SH-SY5Y (cell line): ENCODE measurements at regions not wholly inside any gene's neighbourhood (a gene's known extent, or its start where the extent isn't known, plus 50 kb on each side); places are given as distances from the start of the nearest gene placed in this dataset.

Experiments
- GATA2 ChIP-seq: IDR thresholded peaks from 2 replicates; pipeline ENCODE4 v1.6.1; 2011; ENCODE audit warnings: mild to moderate bottlenecking, low read depth, low read length
- GATA3 ChIP-seq: IDR thresholded peaks from 2 replicates; pipeline ENCODE4 v1.6.1; 2011; ENCODE audit warnings: low read depth, mild to moderate bottlenecking, low read length, moderate library complexity

GRCh38 chr3:106913966-106914365 lies 463.3 kb upstream of the CCDC54 start:
- no peak for TF ChIP-seq GATA3
- TF ChIP-seq GATA2 = no peak

DNA sequence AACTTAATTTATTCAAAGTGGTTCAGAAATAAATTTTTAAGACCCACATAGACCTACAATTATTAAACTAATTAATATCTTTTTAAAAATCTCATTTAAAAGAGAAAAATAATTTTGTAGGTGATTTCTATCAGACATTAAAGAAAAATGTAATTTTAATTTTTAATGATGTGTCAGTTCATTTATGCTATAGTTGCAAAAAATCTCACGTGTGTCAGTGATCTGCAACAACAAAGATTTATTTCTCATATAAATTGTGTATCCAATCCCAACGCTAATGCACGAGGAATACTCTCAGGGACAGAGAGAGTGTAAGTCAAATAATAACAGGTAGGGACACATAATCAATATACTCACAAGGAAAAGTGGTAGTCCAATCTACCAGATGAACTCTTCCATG lies 456.6 kb upstream of the CCDC54 start:
- TF ChIP-seq GATA3 (no peak), GATA2 (no peak)

DNA sequence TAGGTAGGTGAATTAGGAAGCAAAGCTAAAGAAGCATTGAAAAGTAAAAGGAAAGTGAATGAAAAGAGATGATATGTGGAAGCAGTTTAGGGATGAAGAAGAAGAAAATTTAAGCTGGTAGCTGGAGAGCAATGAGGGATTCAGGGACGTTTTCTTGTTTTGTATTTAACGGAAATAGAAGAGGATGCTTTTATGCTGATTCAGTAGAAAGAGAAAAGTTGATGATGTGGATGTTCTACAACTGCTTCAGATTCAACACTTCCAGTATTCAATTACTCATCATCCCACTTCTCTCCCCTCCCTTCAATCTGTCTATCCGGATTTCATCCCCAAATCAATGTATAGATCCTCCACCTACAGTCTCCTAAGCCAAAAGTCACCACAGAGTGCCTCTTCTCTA lies 448.2 kb upstream of the CCDC54 start:
- no peak for TF ChIP-seq GATA3

- TF ChIP-seq GATA3 (no peak), GATA2 (no peak)
Observed at GRCh38 chr3:106930086-106930485, 447.2 kb upstream of the CCDC54 start.

GRCh38 chr3:106931904-106932303 lies 445.3 kb upstream of the CCDC54 start:
- TF ChIP-seq GATA3 = no peak
- TF ChIP-seq GATA2 = no peak

DNA sequence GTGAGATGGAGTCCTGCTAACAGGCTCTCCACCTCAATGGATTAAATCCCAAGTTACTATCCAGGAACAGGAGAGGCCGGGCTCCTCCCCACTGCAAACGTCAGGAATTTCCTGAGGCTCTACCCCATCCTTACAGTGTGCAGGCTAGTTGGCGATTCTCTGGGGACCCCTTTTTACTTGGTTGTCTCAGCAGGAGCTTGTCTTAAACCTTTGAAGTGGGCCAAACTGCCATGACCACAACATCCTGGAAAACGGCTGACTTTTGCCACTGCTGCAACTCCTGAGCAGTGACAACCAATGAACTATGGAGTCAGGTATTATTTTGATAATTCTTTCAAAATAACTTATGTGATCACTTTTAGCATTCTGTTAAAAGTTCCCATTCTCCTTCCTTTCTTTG lies 440.9 kb upstream of the CCDC54 start:
- no peak for TF ChIP-seq GATA2
- no peak for TF ChIP-seq GATA3

DNA sequence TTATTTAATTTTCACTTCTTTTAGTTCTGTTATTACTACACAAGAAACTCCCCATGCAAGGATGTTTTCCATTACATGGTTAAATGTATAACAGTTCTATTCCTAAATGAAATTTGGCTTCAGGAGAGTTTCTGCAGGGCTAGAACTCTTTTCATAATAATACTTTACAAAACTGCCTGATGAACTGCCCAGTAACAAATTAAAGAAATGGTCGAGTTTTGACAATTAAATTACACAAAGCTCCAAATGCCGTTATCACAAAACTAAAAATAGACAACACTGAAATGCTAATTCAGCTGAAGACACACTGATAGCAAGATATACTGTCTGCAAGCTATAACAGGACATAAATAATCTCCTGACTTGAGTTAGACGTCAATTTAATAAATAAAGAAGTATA lies 435.2 kb upstream of the CCDC54 start:
- TF ChIP-seq GATA3 (no peak), GATA2 (no peak)

DNA sequence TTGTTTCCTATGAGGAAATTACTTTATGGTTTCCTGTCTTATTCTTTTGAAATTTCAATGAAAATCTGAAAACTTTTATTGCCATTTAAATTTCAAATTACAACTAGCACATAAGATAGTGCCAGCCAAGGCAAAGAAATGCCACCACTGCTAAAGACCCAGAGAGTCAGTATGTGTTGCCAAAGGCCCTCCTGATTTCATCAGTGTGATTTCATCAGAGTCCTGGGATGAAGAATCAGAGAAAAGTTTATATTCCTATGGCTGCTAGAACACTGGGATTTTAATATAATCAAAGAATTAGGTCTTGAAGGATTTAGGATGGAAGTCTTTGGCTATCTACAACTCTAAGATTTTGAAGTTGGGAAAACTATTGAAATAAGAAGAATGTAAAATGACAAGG lies 434.2 kb upstream of the CCDC54 start:
- TF ChIP-seq GATA3 = no peak
- no peak for TF ChIP-seq GATA2

DNA sequence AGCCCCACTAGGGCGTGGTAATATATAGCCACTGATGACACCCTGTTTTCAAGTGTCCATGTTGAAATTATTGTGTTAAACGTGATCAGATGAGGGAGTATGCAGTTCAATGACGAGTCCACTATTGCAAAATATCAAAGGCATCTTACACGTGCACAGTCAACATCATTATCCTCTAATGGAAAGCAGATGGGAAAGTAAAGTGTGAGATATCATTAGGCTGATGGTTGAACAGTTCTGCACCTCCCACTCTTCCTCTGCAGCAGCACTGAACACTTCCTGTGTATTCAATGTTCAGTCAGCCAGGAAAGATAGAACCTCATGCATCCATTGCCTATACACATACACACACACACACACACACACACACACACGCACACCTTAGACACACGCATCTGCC lies 431.8 kb upstream of the CCDC54 start:
- TF ChIP-seq GATA3 (no peak), GATA2 (no peak)

GRCh38 chr3:106946866-106947265 lies 430.4 kb upstream of the CCDC54 start:
- TF ChIP-seq GATA3 (no peak), GATA2 (no peak)

GRCh38 chr3:106957029-106957428 lies 420.2 kb upstream of the CCDC54 start:
- TF ChIP-seq GATA3 (no peak), GATA2 (no peak)

- TF ChIP-seq GATA2 (no peak), GATA3 (no peak)
Observed at GRCh38 chr3:106962993-106963392, 414.2 kb upstream of the CCDC54 start.

DNA sequence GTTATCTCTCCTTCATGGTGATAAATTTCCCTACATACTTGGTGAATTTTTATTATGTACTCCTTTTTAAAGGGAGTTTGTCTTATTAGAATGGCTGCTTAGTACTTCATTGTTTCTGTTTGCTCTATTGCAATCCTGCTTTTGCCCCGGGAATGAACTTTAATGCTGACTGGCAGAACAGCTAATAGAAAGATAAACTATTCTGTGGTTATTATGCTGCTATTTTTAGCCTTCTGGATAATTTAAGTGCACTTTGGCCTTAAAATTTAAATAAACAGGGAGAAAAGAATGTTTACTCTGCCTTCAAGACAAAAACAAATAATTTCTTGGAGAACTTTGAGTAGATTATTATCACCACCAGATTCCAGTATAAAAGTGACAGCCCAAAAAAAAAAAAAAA lies 413.8 kb upstream of the CCDC54 start:
- no peak for TF ChIP-seq GATA2
- TF ChIP-seq GATA3 = no peak

DNA sequence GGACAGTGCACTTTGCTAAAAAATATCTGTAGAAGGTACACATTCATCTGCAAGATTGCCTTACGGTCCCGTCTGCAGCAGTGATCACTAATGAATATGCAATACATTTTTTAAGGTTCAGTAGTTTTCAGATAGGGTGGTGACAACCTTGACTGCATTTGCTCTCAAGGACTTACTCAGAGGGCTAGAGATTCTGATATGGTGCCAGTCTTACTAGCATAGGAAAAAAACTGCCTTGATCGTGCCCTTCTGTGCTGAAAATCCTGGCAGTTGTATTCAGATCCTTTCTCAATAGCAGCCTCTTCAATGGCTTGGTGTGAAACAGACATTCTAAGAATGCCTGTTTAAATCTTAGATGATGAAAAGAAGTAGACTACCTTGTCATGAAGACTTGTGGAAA lies 411.9 kb upstream of the CCDC54 start:
- TF ChIP-seq GATA3 = no peak
- TF ChIP-seq GATA2 = no peak

- no peak for TF ChIP-seq GATA3
- TF ChIP-seq GATA2 = no peak
Observed at GRCh38 chr3:106969596-106969995, 407.6 kb upstream of the CCDC54 start.

- TF ChIP-seq GATA3 (no peak), GATA2 (no peak)
Observed at GRCh38 chr3:106981392-106981791, 395.8 kb upstream of the CCDC54 start.
